ENCODE measurements at regions not wholly inside any gene's neighbourhood (a gene's known extent, or its start where the extent isn't known, plus 50 kb on each side); places are given as distances from the start of the nearest gene placed in this dataset.

DNA sequence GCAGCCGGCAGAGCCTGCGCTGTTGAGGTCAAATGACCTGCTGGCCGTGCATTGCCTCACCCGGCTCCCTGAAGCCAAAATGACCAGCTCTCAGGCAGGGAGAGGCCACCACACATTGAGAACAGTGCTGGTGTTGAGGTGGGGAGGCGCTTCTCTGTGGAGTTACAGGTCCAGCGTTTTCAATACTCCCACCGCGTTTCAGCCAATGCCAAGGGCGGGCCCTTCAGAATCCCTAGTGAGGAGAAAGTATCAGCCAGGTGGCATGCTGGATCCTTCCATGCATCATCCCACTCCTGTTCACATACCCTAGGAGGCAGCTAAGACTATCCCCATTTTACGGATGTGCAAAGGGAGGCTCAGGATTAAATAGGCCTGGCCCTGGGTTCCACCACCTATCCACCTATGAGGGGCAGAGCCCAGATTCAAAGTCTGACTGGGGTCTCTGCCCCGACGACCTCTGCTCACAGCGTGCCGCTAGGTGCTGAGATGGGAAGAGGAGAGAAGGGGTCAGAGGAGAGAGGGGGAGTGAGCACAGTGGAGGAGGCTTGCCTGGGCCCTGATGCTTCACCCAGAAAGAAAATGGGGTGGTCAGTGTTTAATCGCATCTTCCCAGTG, 137.6 kb upstream of the ID2 start:
- H3K4me1 ChIP-seq (ENCODE audit: control insufficient read depth in 3 of 3, insufficient read depth in 3 of 3, low read length in 3 of 3): peaks cover 15 to 23% (median 15%) of the 10 kb centered on the region in 3 donors
- H3K27ac ChIP-seq (ENCODE audit: low read depth, low read length): peak overlapping the region; percentile 65
- H3K4me3 ChIP-seq (ENCODE audit: low read length in 3 of 3): no peak overlapping the region

GRCh38 chr2:8544786-8545694, 136.8 kb upstream of the ID2 start:
- no peaks in the 10 kb centered on the region for H3K9me3 ChIP-seq (ENCODE audit: control insufficient read depth in 3 of 3, low read length in 3 of 3)
- no peaks in the 10 kb centered on the region for H3K36me3 ChIP-seq (ENCODE audit: control insufficient read depth in 3 of 3, insufficient read depth in 3 of 3, low read length in 3 of 3)
- H3K4me3 ChIP-seq (ENCODE audit: low read length in 3 of 3): no peak overlapping the region
- peak overlapping the region in 2 of 3 donors; percentile 8 for H3K9ac ChIP-seq (ENCODE audit: low read depth in 1 of 3, low read length in 3 of 3)
- peaks cover 11 to 21% (median 15%) of the 10 kb centered on the region in 3 donors for H3K4me1 ChIP-seq (ENCODE audit: control insufficient read depth in 3 of 3, insufficient read depth in 3 of 3, low read length in 3 of 3)
- peaks cover 0 to 2% (median 0%) of the 10 kb centered on the region in 3 donors for H3K27me3 ChIP-seq (ENCODE audit: control insufficient read depth in 3 of 3, insufficient read depth in 3 of 3, low read length in 3 of 3)
- peak overlapping the region; percentile 25 for H3K27ac ChIP-seq (ENCODE audit: low read depth, low read length)

More for the DNA sequence above, 137.6 kb upstream of the ID2 start:
- Histone ChIP-seq H3K9me3 (ENCODE audit: control insufficient read depth in 3 of 3, low read length in 3 of 3) (no peaks in the 10 kb centered on the region), H3K9ac (ENCODE audit: low read depth in 1 of 3, low read length in 3 of 3) (peak overlapping the region in 1 of 3 donors; percentile 16), H3K27me3 (ENCODE audit: control insufficient read depth in 3 of 3, insufficient read depth in 3 of 3, low read length in 3 of 3) (peaks cover 0 to 3% (median 0%) of the 10 kb centered on the region in 3 donors), H3K36me3 (ENCODE audit: control insufficient read depth in 3 of 3, insufficient read depth in 3 of 3, low read length in 3 of 3) (no peaks in the 10 kb centered on the region)

- Histone ChIP-seq H3K9ac (ENCODE audit: low read depth in 1 of 3, low read length in 3 of 3) (peak overlapping the region in 1 of 3 donors; percentile 8), H3K27ac (ENCODE audit: low read depth, low read length) (peak overlapping the region; percentile 25)
Observed at GRCh38 chr2:8545695-8546611, 135.9 kb upstream of the ID2 start.

GRCh38 chr2:8546612-8547283, 135.1 kb upstream of the ID2 start:
- Histone ChIP-seq H3K9ac (ENCODE audit: low read depth in 1 of 3, low read length in 3 of 3) (no peak overlapping the region), H3K27ac (ENCODE audit: low read depth, low read length) (no peak overlapping the region), H3K4me3 (ENCODE audit: low read length in 3 of 3) (no peak overlapping the region), H3K9me3 (ENCODE audit: control insufficient read depth in 3 of 3, low read length in 3 of 3) (no peaks in the 10 kb centered on the region), H3K36me3 (ENCODE audit: control insufficient read depth in 3 of 3, insufficient read depth in 3 of 3, low read length in 3 of 3) (no peaks in the 10 kb centered on the region), H3K4me1 (ENCODE audit: control insufficient read depth in 3 of 3, insufficient read depth in 3 of 3, low read length in 3 of 3) (peaks cover 11 to 18% (median 15%) of the 10 kb centered on the region in 3 donors), H3K27me3 (ENCODE audit: control insufficient read depth in 3 of 3, insufficient read depth in 3 of 3, low read length in 3 of 3) (no peaks in the 10 kb centered on the region)

More at GRCh38 chr2:8545695-8546611, 135.9 kb upstream of the ID2 start:
- H3K27me3 ChIP-seq (ENCODE audit: control insufficient read depth in 3 of 3, insufficient read depth in 3 of 3, low read length in 3 of 3): no peaks in the 10 kb centered on the region
- peaks cover 11 to 18% (median 15%) of the 10 kb centered on the region in 3 donors for H3K4me1 ChIP-seq (ENCODE audit: control insufficient read depth in 3 of 3, insufficient read depth in 3 of 3, low read length in 3 of 3)
- H3K4me3 ChIP-seq (ENCODE audit: low read length in 3 of 3): no peak overlapping the region
- H3K9me3 ChIP-seq (ENCODE audit: control insufficient read depth in 3 of 3, low read length in 3 of 3): no peaks in the 10 kb centered on the region
- no peaks in the 10 kb centered on the region for H3K36me3 ChIP-seq (ENCODE audit: control insufficient read depth in 3 of 3, insufficient read depth in 3 of 3, low read length in 3 of 3)

- Histone ChIP-seq H3K9ac (ENCODE audit: low read depth in 1 of 3, low read length in 3 of 3) (no peak overlapping the region), H3K36me3 (ENCODE audit: control insufficient read depth in 3 of 3, insufficient read depth in 3 of 3, low read length in 3 of 3) (no peaks in the 10 kb centered on the region), H3K4me1 (ENCODE audit: control insufficient read depth in 3 of 3, insufficient read depth in 3 of 3, low read length in 3 of 3) (peaks cover 11 to 18% (median 15%) of the 10 kb centered on the region in 3 donors), H3K4me3 (ENCODE audit: low read length in 3 of 3) (no peak overlapping the region), H3K27ac (ENCODE audit: low read depth, low read length) (no peak overlapping the region), H3K9me3 (ENCODE audit: control insufficient read depth in 3 of 3, low read length in 3 of 3) (no peaks in the 10 kb centered on the region), H3K27me3 (ENCODE audit: control insufficient read depth in 3 of 3, insufficient read depth in 3 of 3, low read length in 3 of 3) (no peaks in the 10 kb centered on the region)
Observed at GRCh38 chr2:8547284-8548064, 134.4 kb upstream of the ID2 start.

- Histone ChIP-seq H3K9ac (ENCODE audit: low read depth in 1 of 3, low read length in 3 of 3) (no peak overlapping the region), H3K27me3 (ENCODE audit: control insufficient read depth in 3 of 3, insufficient read depth in 3 of 3, low read length in 3 of 3) (no peaks in the 10 kb centered on the region), H3K27ac (ENCODE audit: low read depth, low read length) (no peak overlapping the region), H3K4me1 (ENCODE audit: control insufficient read depth in 3 of 3, insufficient read depth in 3 of 3, low read length in 3 of 3) (peaks cover 11 to 18% (median 15%) of the 10 kb centered on the region in 3 donors), H3K9me3 (ENCODE audit: control insufficient read depth in 3 of 3, low read length in 3 of 3) (no peaks in the 10 kb centered on the region), H3K36me3 (ENCODE audit: control insufficient read depth in 3 of 3, insufficient read depth in 3 of 3, low read length in 3 of 3) (no peaks in the 10 kb centered on the region), H3K4me3 (ENCODE audit: low read length in 3 of 3) (no peak overlapping the region)
Observed at GRCh38 chr2:8548065-8548618, 133.7 kb upstream of the ID2 start.

GRCh38 chr2:8548619-8549150, 133.2 kb upstream of the ID2 start:
- Histone ChIP-seq H3K27ac (ENCODE audit: low read depth, low read length) (no peak overlapping the region), H3K27me3 (ENCODE audit: control insufficient read depth in 3 of 3, insufficient read depth in 3 of 3, low read length in 3 of 3) (no peaks in the 10 kb centered on the region), H3K4me1 (ENCODE audit: control insufficient read depth in 3 of 3, insufficient read depth in 3 of 3, low read length in 3 of 3) (peaks cover 11 to 18% (median 15%) of the 10 kb centered on the region in 3 donors), H3K36me3 (ENCODE audit: control insufficient read depth in 3 of 3, insufficient read depth in 3 of 3, low read length in 3 of 3) (no peaks in the 10 kb centered on the region), H3K9me3 (ENCODE audit: control insufficient read depth in 3 of 3, low read length in 3 of 3) (no peaks in the 10 kb centered on the region), H3K9ac (ENCODE audit: low read depth in 1 of 3, low read length in 3 of 3) (no peak overlapping the region), H3K4me3 (ENCODE audit: low read length in 3 of 3) (no peak overlapping the region)

DNA sequence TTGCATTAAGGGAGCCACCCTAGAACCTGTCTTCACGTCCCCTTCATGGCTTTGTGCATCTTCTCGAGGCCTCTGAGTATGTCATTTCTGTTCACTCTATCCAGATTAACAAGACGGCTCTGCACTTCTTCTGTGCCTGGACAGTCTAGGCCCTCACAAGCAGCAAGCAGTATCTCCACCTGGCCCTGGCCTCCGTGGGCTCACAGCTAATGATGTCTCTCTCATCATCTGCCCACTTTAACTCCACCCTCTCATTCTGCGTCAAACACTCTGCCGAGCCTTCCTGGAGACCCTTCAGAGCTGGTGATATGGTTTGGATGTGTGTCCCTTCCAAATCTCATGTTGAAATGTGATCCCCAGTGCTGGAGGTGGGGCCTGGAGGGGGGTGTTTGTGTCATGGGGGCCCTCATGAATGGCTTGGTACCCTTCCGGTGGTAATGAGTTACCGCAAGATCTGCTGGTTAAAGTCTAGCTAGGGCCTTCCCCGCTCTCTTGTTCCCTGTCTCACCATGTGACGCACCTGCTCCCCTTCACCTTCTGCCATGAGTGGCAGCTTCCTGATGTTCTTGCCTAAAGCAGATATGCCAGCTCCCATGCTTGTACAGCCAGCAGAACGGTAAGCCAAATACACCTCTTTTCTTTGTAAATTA, 132.5 kb upstream of the ID2 start:
- H3K27ac ChIP-seq (ENCODE audit: low read depth, low read length): no peak overlapping the region
- H3K9me3 ChIP-seq (ENCODE audit: control insufficient read depth in 3 of 3, low read length in 3 of 3): no peaks in the 10 kb centered on the region
- H3K4me3 ChIP-seq (ENCODE audit: low read length in 3 of 3): no peak overlapping the region
- H3K27me3 ChIP-seq (ENCODE audit: control insufficient read depth in 3 of 3, insufficient read depth in 3 of 3, low read length in 3 of 3): no peaks in the 10 kb centered on the region
- H3K4me1 ChIP-seq (ENCODE audit: control insufficient read depth in 3 of 3, insufficient read depth in 3 of 3, low read length in 3 of 3): peaks cover 5 to 11% (median 11%) of the 10 kb centered on the region in 3 donors
- no peak overlapping the region for H3K9ac ChIP-seq (ENCODE audit: low read depth in 1 of 3, low read length in 3 of 3)
- H3K36me3 ChIP-seq (ENCODE audit: control insufficient read depth in 3 of 3, insufficient read depth in 3 of 3, low read length in 3 of 3): no peaks in the 10 kb centered on the region
